SK-N-SH (cell line): ENCODE measurements at regions not wholly inside any gene's neighbourhood (a gene's known extent, or its start where the extent isn't known, plus 50 kb on each side); places are given as distances from the start of the nearest gene placed in this dataset.
"Not testable (repeated sequence)": the region's sequence is repeated elsewhere in the genome, so short reads cannot be mapped to it uniquely, and the experiment has no call there.

ENCODE experiments used
- CHD2 ChIP-seq: fragments of 150-350 bp; IDR thresholded peaks from 2 replicates; pipeline ENCODE4 v1.6.1; 2018; ENCODE audit warnings: low read length; ENCODE audit not compliant: partially characterized antibody
- EP300 ChIP-seq, 2 experiments: IDR thresholded peaks; 2 replicates each; pipeline versions ENCODE4 v1.4.0 to v1.6.1; 2012; ENCODE audit warnings: borderline replicate concordance in 1 of 2, low read depth in 1 of 2, low read length in 1 of 2
- FOXJ3 ChIP-seq: sonication (generic); formaldehyde crosslinking; IDR thresholded peaks from 2 replicates; pipeline ENCODE4 v1.5.1; 2020; ENCODE audit warnings: mild to moderate bottlenecking, missing genetic modification reagents
- JUND ChIP-seq: IDR thresholded peaks from 2 replicates; pipeline ENCODE4 v1.4.0; 2012
- POLR2AphosphoS5 ChIP-seq: IDR thresholded peaks from 2 replicates; pipeline ENCODE4 v1.6.1; 2012; ENCODE audit warnings: low read depth, low read length
- SMC3 ChIP-seq: IDR thresholded peaks from 2 replicates; pipeline ENCODE4 v1.6.1; 2012; ENCODE audit warnings: low read depth, low read length, improper control_type of control experiment
- YY1 ChIP-seq: IDR thresholded peaks from 2 replicates; pipeline ENCODE4 v1.4.0; 2012; ENCODE audit warnings: low read depth, mild to moderate bottlenecking
- TF ChIP-seq, protein P1 (sequence below): fragments of 200-600 bp; sonication (generic); IDR thresholded peaks from 2 replicates; pipeline ENCODE4 v1.6.1; 2017; ENCODE audit warnings: antibody characterized with exemption, mild to moderate bottlenecking, moderate library complexity
- TF ChIP-seq, protein P2 (sequence below): IDR thresholded peaks from 2 replicates; pipeline ENCODE4 v1.6.1; 2012; ENCODE audit warnings: mild to moderate bottlenecking, low read depth, low read length, moderate library complexity

DNA sequence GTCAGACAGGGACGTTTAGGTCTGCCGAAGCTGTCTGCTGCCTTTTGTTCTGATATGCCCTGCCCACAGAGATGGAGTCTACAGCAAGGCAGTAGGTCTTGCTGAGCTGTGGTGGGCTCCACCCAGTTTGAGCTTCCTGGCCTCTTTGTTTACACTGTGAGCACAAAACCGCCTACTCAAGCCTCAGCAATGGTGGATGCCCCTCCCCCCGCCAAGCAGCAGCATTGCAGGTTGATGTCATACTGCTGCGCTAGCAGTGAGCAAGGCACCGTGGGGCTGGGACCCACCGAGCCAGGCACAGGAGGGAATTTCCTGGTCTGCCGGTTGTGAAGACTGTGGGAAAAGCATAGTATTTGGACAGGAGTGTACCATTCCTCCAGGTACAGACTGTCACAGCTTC lies 233.1 kb downstream of the ATPSCKMT start:
- TF ChIP-seq EP300 (IDR thresholded peaks at IDR 0.05; ENCODE audit: borderline replicate concordance in 1 of 2, low read depth in 1 of 2, low read length in 1 of 2); CHD2; JUND; POLR2AphosphoS5; YY1; SMC3; FOXJ3 (CRISPR knock-in tag): not testable (repeated sequence)
- TF ChIP-seq, protein P1, sequence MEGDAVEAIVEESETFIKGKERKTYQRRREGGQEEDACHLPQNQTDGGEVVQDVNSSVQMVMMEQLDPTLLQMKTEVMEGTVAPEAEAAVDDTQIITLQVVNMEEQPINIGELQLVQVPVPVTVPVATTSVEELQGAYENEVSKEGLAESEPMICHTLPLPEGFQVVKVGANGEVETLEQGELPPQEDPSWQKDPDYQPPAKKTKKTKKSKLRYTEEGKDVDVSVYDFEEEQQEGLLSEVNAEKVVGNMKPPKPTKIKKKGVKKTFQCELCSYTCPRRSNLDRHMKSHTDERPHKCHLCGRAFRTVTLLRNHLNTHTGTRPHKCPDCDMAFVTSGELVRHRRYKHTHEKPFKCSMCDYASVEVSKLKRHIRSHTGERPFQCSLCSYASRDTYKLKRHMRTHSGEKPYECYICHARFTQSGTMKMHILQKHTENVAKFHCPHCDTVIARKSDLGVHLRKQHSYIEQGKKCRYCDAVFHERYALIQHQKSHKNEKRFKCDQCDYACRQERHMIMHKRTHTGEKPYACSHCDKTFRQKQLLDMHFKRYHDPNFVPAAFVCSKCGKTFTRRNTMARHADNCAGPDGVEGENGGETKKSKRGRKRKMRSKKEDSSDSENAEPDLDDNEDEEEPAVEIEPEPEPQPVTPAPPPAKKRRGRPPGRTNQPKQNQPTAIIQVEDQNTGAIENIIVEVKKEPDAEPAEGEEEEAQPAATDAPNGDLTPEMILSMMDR, result not testable (repeated sequence)
- TF ChIP-seq, protein P2, sequence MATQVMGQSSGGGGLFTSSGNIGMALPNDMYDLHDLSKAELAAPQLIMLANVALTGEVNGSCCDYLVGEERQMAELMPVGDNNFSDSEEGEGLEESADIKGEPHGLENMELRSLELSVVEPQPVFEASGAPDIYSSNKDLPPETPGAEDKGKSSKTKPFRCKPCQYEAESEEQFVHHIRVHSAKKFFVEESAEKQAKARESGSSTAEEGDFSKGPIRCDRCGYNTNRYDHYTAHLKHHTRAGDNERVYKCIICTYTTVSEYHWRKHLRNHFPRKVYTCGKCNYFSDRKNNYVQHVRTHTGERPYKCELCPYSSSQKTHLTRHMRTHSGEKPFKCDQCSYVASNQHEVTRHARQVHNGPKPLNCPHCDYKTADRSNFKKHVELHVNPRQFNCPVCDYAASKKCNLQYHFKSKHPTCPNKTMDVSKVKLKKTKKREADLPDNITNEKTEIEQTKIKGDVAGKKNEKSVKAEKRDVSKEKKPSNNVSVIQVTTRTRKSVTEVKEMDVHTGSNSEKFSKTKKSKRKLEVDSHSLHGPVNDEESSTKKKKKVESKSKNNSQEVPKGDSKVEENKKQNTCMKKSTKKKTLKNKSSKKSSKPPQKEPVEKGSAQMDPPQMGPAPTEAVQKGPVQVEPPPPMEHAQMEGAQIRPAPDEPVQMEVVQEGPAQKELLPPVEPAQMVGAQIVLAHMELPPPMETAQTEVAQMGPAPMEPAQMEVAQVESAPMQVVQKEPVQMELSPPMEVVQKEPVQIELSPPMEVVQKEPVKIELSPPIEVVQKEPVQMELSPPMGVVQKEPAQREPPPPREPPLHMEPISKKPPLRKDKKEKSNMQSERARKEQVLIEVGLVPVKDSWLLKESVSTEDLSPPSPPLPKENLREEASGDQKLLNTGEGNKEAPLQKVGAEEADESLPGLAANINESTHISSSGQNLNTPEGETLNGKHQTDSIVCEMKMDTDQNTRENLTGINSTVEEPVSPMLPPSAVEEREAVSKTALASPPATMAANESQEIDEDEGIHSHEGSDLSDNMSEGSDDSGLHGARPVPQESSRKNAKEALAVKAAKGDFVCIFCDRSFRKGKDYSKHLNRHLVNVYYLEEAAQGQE, result not testable (repeated sequence)
